Vagina (tissue), 2 donors: ENCODE measurements at regions not wholly inside any gene's neighbourhood (a gene's known extent, or its start where the extent isn't known, plus 50 kb on each side); places are given as distances from the start of the nearest gene placed in this dataset.

Source experiments
- POLR2AphosphoS5 ChIP-seq, 2 donors: sonication (generic); formaldehyde crosslinking; IDR thresholded peaks; one replicate each; pipeline ENCODE4 v1.9.0; 2017; ENCODE audit warnings: antibody characterized with exemption in 2 of 2, mild to moderate bottlenecking in 2 of 2, low read depth in 1 of 2; ENCODE audit not compliant: insufficient read depth in 1 of 2
- TF ChIP-seq, protein P1 (sequence below), 3 experiments: fragments of 450-650 bp in 2 of 3; fragments of 200-600 bp in 1 of 3; sonication (generic) in 1 of 3; IDR thresholded peaks; one replicate each; pipeline ENCODE4 v1.5.1; 2017 to 2019; ENCODE audit warnings: antibody characterized with exemption in 3 of 3, mild to moderate bottlenecking in 2 of 3, moderate library complexity in 2 of 3

DNA sequence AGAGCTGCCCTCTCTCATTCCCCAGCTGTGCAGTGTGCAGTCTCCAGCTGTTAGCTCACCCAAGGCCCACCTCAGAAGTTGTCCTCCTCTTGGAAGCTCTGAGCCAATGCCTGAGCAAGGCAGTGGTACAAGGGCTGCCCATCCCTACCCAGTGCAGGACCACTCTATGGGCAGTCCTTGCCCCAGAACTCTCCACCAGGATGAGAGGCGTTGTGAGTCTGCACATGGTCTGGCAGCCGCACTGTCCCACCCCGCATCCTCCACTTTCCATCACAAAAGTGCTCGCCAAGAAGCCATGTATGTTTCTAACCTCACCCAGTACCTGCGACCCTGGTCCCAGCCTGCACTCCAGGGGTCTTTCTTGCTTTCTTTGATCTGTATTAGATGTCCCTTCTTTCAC, 175.1 kb upstream of the PMEPA1 start:
- no peak for TF ChIP-seq POLR2AphosphoS5 (IDR thresholded peaks at IDR 0.05; ENCODE audit: insufficient read depth in 1 of 2, low read depth in 1 of 2)
- TF ChIP-seq, protein P1, sequence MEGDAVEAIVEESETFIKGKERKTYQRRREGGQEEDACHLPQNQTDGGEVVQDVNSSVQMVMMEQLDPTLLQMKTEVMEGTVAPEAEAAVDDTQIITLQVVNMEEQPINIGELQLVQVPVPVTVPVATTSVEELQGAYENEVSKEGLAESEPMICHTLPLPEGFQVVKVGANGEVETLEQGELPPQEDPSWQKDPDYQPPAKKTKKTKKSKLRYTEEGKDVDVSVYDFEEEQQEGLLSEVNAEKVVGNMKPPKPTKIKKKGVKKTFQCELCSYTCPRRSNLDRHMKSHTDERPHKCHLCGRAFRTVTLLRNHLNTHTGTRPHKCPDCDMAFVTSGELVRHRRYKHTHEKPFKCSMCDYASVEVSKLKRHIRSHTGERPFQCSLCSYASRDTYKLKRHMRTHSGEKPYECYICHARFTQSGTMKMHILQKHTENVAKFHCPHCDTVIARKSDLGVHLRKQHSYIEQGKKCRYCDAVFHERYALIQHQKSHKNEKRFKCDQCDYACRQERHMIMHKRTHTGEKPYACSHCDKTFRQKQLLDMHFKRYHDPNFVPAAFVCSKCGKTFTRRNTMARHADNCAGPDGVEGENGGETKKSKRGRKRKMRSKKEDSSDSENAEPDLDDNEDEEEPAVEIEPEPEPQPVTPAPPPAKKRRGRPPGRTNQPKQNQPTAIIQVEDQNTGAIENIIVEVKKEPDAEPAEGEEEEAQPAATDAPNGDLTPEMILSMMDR (IDR thresholded peaks at IDR 0.05): no peak
